ENCODE measurements at regions not wholly inside any gene's neighbourhood (a gene's known extent, or its start where the extent isn't known, plus 50 kb on each side); places are given as distances from the start of the nearest gene placed in this dataset.

GRCh38 chr4:23165669-23166068, 472.9 kb downstream of the GBA3 start:
- Histone ChIP-seq H3K27me3 (no peaks in the 10 kb centered on the region), H3K4me1 (peaks cover 0 to 6% (median 0%) of the 10 kb centered on the region in 9 donors), H3K4me3 (no peak overlapping the region), H3K36me3 (no peaks in the 10 kb centered on the region), H3K9me3 (no peaks in the 10 kb centered on the region), H3K27ac (no peak overlapping the region)
- TF ChIP-seq CTCF (IDR thresholded peaks at IDR 0.05), result no peak
- no peak for ATAC-seq
- DNase-seq, result no peak
- 90 to 95% methylated on average over 1 of the region's 1 CpG for WGBS, 2 donors
- intact Hi-C loops (cut with DNase I), result no loop called here

GRCh38 chr4:23163647-23164436, 471.1 kb downstream of the GBA3 start:
- DNase-seq (no peak), ATAC-seq (no peak)
- no peaks in the 10 kb centered on the region for H3K36me3 ChIP-seq
- no peak for TF ChIP-seq CTCF (IDR thresholded peaks at IDR 0.05)
- no peak overlapping the region for H3K27ac ChIP-seq
- intact Hi-C loops (cut with DNase I), result no loop called here
- WGBS, 2 donors, result 72 to 82% methylated on average over 6 of the region's 6 CpGs
- H3K4me1 ChIP-seq, result no peaks in the 10 kb centered on the region
- no peaks in the 10 kb centered on the region for H3K9me3 ChIP-seq
- no peaks in the 10 kb centered on the region for H3K27me3 ChIP-seq
- no peak overlapping the region for H3K4me3 ChIP-seq

GRCh38 chr4:23162275-23162674, 469.5 kb downstream of the GBA3 start:
- Histone ChIP-seq H3K4me1 (no peaks in the 10 kb centered on the region), H3K4me3 (no peak overlapping the region), H3K27me3 (no peaks in the 10 kb centered on the region), H3K36me3 (no peaks in the 10 kb centered on the region), H3K9me3 (no peaks in the 10 kb centered on the region), H3K27ac (no peak overlapping the region)
- TF ChIP-seq CTCF (IDR thresholded peaks at IDR 0.05), result no peak
- ATAC-seq (no peak), DNase-seq (no peak)
- WGBS, 2 donors, result 72 to 87% methylated on average over 2 of the region's 2 CpGs
- intact Hi-C loops (cut with DNase I), result no loop called here

- no peak for ATAC-seq
- intact Hi-C loops (cut with DNase I), result no loop called here
- H3K36me3 ChIP-seq, result no peaks in the 10 kb centered on the region
- no peaks in the 10 kb centered on the region for H3K27me3 ChIP-seq
- H3K4me1 ChIP-seq, result no peaks in the 10 kb centered on the region
- no peak for DNase-seq
- no peak overlapping the region for H3K27ac ChIP-seq
- TF ChIP-seq CTCF (IDR thresholded peaks at IDR 0.05), result no peak
- 80 to 82% methylated on average over 3 of the region's 3 CpGs for WGBS, 2 donors
- H3K9me3 ChIP-seq, result no peaks in the 10 kb centered on the region
- H3K4me3 ChIP-seq, result no peak overlapping the region
These were observed 469.1 kb downstream of the GBA3 start for GRCh38 chr4:23161787-23162186.
